ENCODE measurements at regions not wholly inside any gene's neighbourhood (a gene's known extent, or its start where the extent isn't known, plus 50 kb on each side); places are given as distances from the start of the nearest gene placed in this dataset.

DNA sequence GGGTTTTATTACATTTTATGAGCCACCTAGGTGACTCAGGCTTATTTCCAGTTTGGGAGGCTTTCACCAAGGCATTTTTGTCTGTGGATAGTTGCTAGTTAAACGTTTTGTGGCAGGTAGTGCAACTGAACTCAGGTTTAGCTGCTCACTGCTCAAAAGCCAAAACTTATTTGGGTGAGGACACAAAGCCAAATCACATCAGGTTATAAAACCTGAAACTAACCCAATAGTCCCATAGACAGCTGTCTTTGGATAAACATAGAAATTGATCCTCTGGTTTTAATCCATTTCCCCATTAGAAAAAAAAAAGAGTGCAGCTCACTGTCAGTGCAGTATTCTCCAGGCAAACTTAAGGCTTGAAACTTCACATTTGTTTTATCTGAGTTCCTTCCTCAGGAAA is 362.6 kb upstream of the TFPI start:
- peaks cover 0 to 1% (median 0%) of the 10 kb centered on the region in 4 donors for H3K36me3 ChIP-seq (ENCODE audit: control insufficient read depth in 4 of 4, insufficient read depth in 3 of 4, low read depth in 1 of 4, low read length in 3 of 4)
- H3K27me3 ChIP-seq (ENCODE audit: control insufficient read depth in 4 of 4, insufficient read depth in 4 of 4, low read length in 3 of 4) = no peaks in the 10 kb centered on the region
- no peak overlapping the region for H3K27ac ChIP-seq (ENCODE audit: low read depth in 1 of 2, low read length in 2 of 2)
- TF ChIP-seq, protein P1, sequence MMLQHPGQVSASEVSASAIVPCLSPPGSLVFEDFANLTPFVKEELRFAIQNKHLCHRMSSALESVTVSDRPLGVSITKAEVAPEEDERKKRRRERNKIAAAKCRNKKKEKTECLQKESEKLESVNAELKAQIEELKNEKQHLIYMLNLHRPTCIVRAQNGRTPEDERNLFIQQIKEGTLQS (IDR thresholded peaks at IDR 0.05) = no peak
- TF ChIP-seq YY1 (IDR thresholded peaks at IDR 0.05) = no peak
- TF ChIP-seq FOXA2 (IDR thresholded peaks at IDR 0.05) = no peak
- TF ChIP-seq EGR1 (IDR thresholded peaks at IDR 0.05; ENCODE audit: low read depth in 2 of 2) = no peak
- TF ChIP-seq JUND (IDR thresholded peaks at IDR 0.05) = no peak
- no peak for TF ChIP-seq RXRA (IDR thresholded peaks at IDR 0.05)
- TF ChIP-seq TAF1 (conservative IDR thresholded peaks at IDR 0.05) = no peak
- TF ChIP-seq, protein P2, sequence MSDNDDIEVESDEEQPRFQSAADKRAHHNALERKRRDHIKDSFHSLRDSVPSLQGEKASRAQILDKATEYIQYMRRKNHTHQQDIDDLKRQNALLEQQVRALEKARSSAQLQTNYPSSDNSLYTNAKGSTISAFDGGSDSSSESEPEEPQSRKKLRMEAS (IDR thresholded peaks at IDR 0.05) = no peak
- no peak for TF ChIP-seq FOXA1 (IDR thresholded peaks at IDR 0.05)
- no peak for TF ChIP-seq RAD21 (IDR thresholded peaks at IDR 0.05)
- no peak for TF ChIP-seq GABPA (IDR thresholded peaks at IDR 0.05 in 1 of 2, conservative IDR thresholded peaks at IDR 0.05 in 1 of 2)
- TF ChIP-seq, protein P3, sequence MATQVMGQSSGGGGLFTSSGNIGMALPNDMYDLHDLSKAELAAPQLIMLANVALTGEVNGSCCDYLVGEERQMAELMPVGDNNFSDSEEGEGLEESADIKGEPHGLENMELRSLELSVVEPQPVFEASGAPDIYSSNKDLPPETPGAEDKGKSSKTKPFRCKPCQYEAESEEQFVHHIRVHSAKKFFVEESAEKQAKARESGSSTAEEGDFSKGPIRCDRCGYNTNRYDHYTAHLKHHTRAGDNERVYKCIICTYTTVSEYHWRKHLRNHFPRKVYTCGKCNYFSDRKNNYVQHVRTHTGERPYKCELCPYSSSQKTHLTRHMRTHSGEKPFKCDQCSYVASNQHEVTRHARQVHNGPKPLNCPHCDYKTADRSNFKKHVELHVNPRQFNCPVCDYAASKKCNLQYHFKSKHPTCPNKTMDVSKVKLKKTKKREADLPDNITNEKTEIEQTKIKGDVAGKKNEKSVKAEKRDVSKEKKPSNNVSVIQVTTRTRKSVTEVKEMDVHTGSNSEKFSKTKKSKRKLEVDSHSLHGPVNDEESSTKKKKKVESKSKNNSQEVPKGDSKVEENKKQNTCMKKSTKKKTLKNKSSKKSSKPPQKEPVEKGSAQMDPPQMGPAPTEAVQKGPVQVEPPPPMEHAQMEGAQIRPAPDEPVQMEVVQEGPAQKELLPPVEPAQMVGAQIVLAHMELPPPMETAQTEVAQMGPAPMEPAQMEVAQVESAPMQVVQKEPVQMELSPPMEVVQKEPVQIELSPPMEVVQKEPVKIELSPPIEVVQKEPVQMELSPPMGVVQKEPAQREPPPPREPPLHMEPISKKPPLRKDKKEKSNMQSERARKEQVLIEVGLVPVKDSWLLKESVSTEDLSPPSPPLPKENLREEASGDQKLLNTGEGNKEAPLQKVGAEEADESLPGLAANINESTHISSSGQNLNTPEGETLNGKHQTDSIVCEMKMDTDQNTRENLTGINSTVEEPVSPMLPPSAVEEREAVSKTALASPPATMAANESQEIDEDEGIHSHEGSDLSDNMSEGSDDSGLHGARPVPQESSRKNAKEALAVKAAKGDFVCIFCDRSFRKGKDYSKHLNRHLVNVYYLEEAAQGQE (IDR thresholded peaks at IDR 0.05) = no peak
- TF ChIP-seq HNF4G (IDR thresholded peaks at IDR 0.05) = no peak
- H3K4me1 ChIP-seq (ENCODE audit: control insufficient read depth in 4 of 4, insufficient read depth in 4 of 4, low read length in 3 of 4) = peaks cover 0 to 28% (median 18%) of the 10 kb centered on the region in 4 donors
- H3K9me3 ChIP-seq (ENCODE audit: control insufficient read depth in 4 of 4, low read length in 3 of 4) = no peaks in the 10 kb centered on the region
- DNase-seq (ENCODE audit: low spot score) = no peak
- H3K4me3 ChIP-seq (ENCODE audit: low read depth in 1 of 3, low read length in 3 of 3) = no peak overlapping the region
- 34% methylated on average over 1 of the region's 1 CpG for WGBS
- no peak overlapping the region for H3K9ac ChIP-seq (ENCODE audit: low read depth in 1 of 2, low read length in 2 of 2)

DNA sequence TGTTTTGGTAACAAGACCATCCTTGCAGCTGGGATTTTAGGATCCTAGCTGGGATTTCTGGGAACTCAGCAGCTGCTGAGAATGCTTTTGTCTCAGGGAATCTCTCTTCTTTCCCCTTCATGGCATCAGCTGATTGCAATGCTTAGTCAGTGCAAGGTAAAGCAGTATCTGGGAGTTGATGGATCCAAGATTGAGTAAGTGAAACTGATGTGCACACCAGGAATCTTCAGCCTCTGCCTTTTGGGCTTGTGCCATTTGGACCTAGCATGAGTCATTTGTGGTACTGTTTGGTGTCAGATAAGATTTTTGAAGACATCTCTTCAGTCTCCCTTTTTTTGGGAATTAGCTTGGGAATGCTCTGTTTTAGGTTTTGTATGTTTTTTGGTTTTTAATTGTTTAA is 363.3 kb upstream of the TFPI start:
- H3K4me3 ChIP-seq (ENCODE audit: low read depth in 1 of 3, low read length in 3 of 3) = no peak overlapping the region
- H3K27me3 ChIP-seq (ENCODE audit: control insufficient read depth in 4 of 4, insufficient read depth in 4 of 4, low read length in 3 of 4) = no peaks in the 10 kb centered on the region
- TF ChIP-seq NR2F2 (IDR thresholded peaks at IDR 0.05) (no peak), YY1 (IDR thresholded peaks at IDR 0.05) (no peak), TAF1 (conservative IDR thresholded peaks at IDR 0.05) (no peak), HNF4G (IDR thresholded peaks at IDR 0.05) (no peak)
- TF ChIP-seq, protein P1 (IDR thresholded peaks at IDR 0.05) = no peak
- no peak for DNase-seq (ENCODE audit: low spot score)
- H3K9ac ChIP-seq (ENCODE audit: low read depth in 1 of 2, low read length in 2 of 2) = no peak overlapping the region
- H3K27ac ChIP-seq (ENCODE audit: low read depth in 1 of 2, low read length in 2 of 2) = no peak overlapping the region
- H3K4me1 ChIP-seq (ENCODE audit: control insufficient read depth in 4 of 4, insufficient read depth in 4 of 4, low read length in 3 of 4) = peaks cover 0 to 28% (median 18%) of the 10 kb centered on the region in 4 donors
- H3K36me3 ChIP-seq (ENCODE audit: control insufficient read depth in 4 of 4, insufficient read depth in 3 of 4, low read depth in 1 of 4, low read length in 3 of 4) = peaks cover 0 to 1% (median 0%) of the 10 kb centered on the region in 4 donors
- H3K9me3 ChIP-seq (ENCODE audit: control insufficient read depth in 4 of 4, low read length in 3 of 4) = no peaks in the 10 kb centered on the region

Data from liver (tissue), 7 donors.